Psoas muscle (tissue), 7 donors: ENCODE measurements at regions not wholly inside any gene's neighbourhood (a gene's known extent, or its start where the extent isn't known, plus 50 kb on each side); places are given as distances from the start of the nearest gene placed in this dataset.

Experiments used
- ATAC-seq, 4 donors: fragments of 200-7000 bp; cut with Tn5 transposase; one replicate each; pipeline ENCODE4 v1.9.1; 2020; ENCODE audit warnings: moderate library complexity in 3 of 4, mild to moderate bottlenecking in 2 of 4
- DNase-seq, 2 donors: peaks; one replicate each; pipeline ENCODE4 v3.0.0-alpha.2; 2020
- H3K27ac ChIP-seq: fragments of 200-600 bp; one replicate; pipeline ENCODE4 v1.8.0; 2022
- H3K27me3 ChIP-seq, 3 donors: fragments of 200-600 bp in 1 of 3; one replicate each; pipeline versions ENCODE4 v1.6.1 to v1.8.0; 2013 to 2022; ENCODE audit warnings: low read length in 2 of 3, mild to moderate bottlenecking in 2 of 3, moderate library complexity in 1 of 3; ENCODE audit not compliant: insufficient read depth in 3 of 3
- H3K36me3 ChIP-seq, 2 donors: fragments of 200-600 bp in 1 of 2; one replicate each; pipeline versions ENCODE4 v1.6.1 to v1.8.0; 2013 to 2022; ENCODE audit warnings: low read depth in 1 of 2, mild to moderate bottlenecking in 1 of 2, moderate library complexity in 1 of 2; ENCODE audit not compliant: insufficient read depth in 1 of 2
- H3K4me1 ChIP-seq: fragments of 200-600 bp; one replicate; pipeline ENCODE4 v1.8.0; 2022
- H3K4me3 ChIP-seq: fragments of 200-600 bp; one replicate; pipeline ENCODE4 v1.8.0; 2022; ENCODE audit warnings: mild to moderate bottlenecking
- H3K9me3 ChIP-seq: fragments of 200-600 bp; one replicate; pipeline ENCODE4 v1.8.0; 2022
- CTCF ChIP-seq: fragments of 200-600 bp; IDR thresholded peaks from one replicate; pipeline ENCODE4 v1.8.0; 2022; ENCODE audit warnings: antibody characterized with exemption
- WGBS, 3 donors: extraction: QIAGEN DNeasy Blood & Tissue Kit; methylation state at CpG; one replicate each; pipeline versions ENCODE4 v1.1.6 to v1.1.7; 2013; 5-methylcytosine and 5-hydroxymethylcytosine counted together
- intact Hi-C, 2 donors: fragments of 100-400 bp; cut with DNase I; formaldehyde crosslinking; loops; one replicate each; pipeline versions ENCODE4 v1.11.0 to v1.14.2; 2022
- donor health status: healthy with polysubstance abuse.
- donor health status: DM: no; HTN: no; CAD: no; lungs with moderate emphysema.
- donor health status: Bipolar disorder and iron deficiency.
- donor health status: healthy.
- donor health status: DM: yes; HTN: yes; CAD: no.
- donor health status: DM: no; HTN: no; CAD: no.
- donor health status: DM: yes; HTN: yes; CAD: no.

GRCh38 chr5:22970491-22970890 is 117.3 kb upstream of the CDH12 start:
- no peak overlapping the region for H3K4me3 ChIP-seq
- H3K27me3 ChIP-seq: no peaks in the 10 kb centered on the region
- no peak for ATAC-seq
- H3K36me3 ChIP-seq: no peaks in the 10 kb centered on the region
- 47 to 50% (median 49%) methylated on average over 5 of the region's 5 CpGs for WGBS, 3 donors
- intact Hi-C loops: no loop called here
- no peak for DNase-seq
- no peak for TF ChIP-seq CTCF
- H3K9me3 ChIP-seq: peaks cover 4% of the 10 kb centered on the region
- H3K4me1 ChIP-seq: no peaks in the 10 kb centered on the region
- H3K27ac ChIP-seq: no peak overlapping the region

GRCh38 chr5:22968386-22968785 is 115.2 kb upstream of the CDH12 start:
- peaks cover 4% of the 10 kb centered on the region for H3K9me3 ChIP-seq
- H3K4me3 ChIP-seq: no peak overlapping the region
- intact Hi-C loops: no loop called here
- 84 to 90% (median 87%) methylated on average over 2 of the region's 2 CpGs for WGBS, 3 donors
- no peak for ATAC-seq
- no peak for TF ChIP-seq CTCF
- no peak overlapping the region for H3K27ac ChIP-seq
- DNase-seq: no peak
- H3K27me3 ChIP-seq: no peaks in the 10 kb centered on the region
- H3K4me1 ChIP-seq: no peaks in the 10 kb centered on the region
- H3K36me3 ChIP-seq: no peaks in the 10 kb centered on the region

GRCh38 chr5:22965960-22966359 is 112.8 kb upstream of the CDH12 start:
- DNase-seq (no peak), ATAC-seq (no peak)
- no peak for TF ChIP-seq CTCF
- H3K4me1 ChIP-seq: no peaks in the 10 kb centered on the region
- H3K4me3 ChIP-seq: no peak overlapping the region
- peaks cover 4% of the 10 kb centered on the region for H3K9me3 ChIP-seq
- intact Hi-C loops: no loop called here
- H3K27me3 ChIP-seq: no peaks in the 10 kb centered on the region
- H3K36me3 ChIP-seq: no peaks in the 10 kb centered on the region
- H3K27ac ChIP-seq: no peak overlapping the region
- WGBS, 3 donors: 53 to 65% (median 63%) methylated on average over 1 of the region's 1 CpG

- no peak for ATAC-seq
- TF ChIP-seq CTCF: no peak
- intact Hi-C loops: no loop called here
- Histone ChIP-seq H3K36me3 (no peaks in the 10 kb centered on the region), H3K27ac (no peak overlapping the region), H3K9me3 (peaks cover 4% of the 10 kb centered on the region), H3K27me3 (no peaks in the 10 kb centered on the region), H3K4me1 (no peaks in the 10 kb centered on the region), H3K4me3 (no peak overlapping the region)
- 90 to 96% (median 94%) methylated on average over 1 of the region's 1 CpG for WGBS, 3 donors
- DNase-seq: no peak
Measured at GRCh38 chr5:22964632-22965031, 111.5 kb upstream of the CDH12 start.

GRCh38 chr5:22958462-22959262 is 105.5 kb upstream of the CDH12 start:
- no peaks in the 10 kb centered on the region for H3K27me3 ChIP-seq
- no peak for DNase-seq
- ATAC-seq: no peak
- no peak overlapping the region for H3K4me3 ChIP-seq
- intact Hi-C loops: no loop called here
- no peak for TF ChIP-seq CTCF
- no peak overlapping the region for H3K27ac ChIP-seq
- WGBS, 3 donors: 73 to 78% (median 75%) methylated on average over 3 of the region's 3 CpGs
- H3K4me1 ChIP-seq: no peaks in the 10 kb centered on the region
- H3K36me3 ChIP-seq: no peaks in the 10 kb centered on the region
- H3K9me3 ChIP-seq: no peaks in the 10 kb centered on the region
